Uterus (tissue), 3 donors: ENCODE measurements at regions not wholly inside any gene's neighbourhood (a gene's known extent, or its start where the extent isn't known, plus 50 kb on each side); places are given as distances from the start of the nearest gene placed in this dataset.

Experiments used
- DNase-seq, 2 donors: peaks; one replicate each; pipeline ENCODE4 v3.0.0-alpha.2; 2019 to 2020
- H3K27ac ChIP-seq, 2 donors: fragments of 200-600 bp; sonication (generic); 1 replicate in 1 of 2; 2 replicates in 1 of 2; pipeline ENCODE4 v1.5.1; 2016 to 2018
- H3K27me3 ChIP-seq, 2 donors: fragments of 200-600 bp; sonication (generic); one replicate each; pipeline ENCODE4 v1.5.1; 2018 to 2019; ENCODE audit warnings: control low read depth in 1 of 2
- H3K36me3 ChIP-seq, 2 donors: fragments of 200-600 bp; sonication (generic); one replicate each; pipeline ENCODE4 v1.5.1; 2019; ENCODE audit warnings: control low read depth in 1 of 2
- H3K4me1 ChIP-seq, 2 donors: fragments of 200-600 bp; sonication (generic); one replicate each; pipeline ENCODE4 v1.5.1; 2018 to 2019; ENCODE audit warnings: control low read depth in 1 of 2
- H3K4me3 ChIP-seq, 2 donors: fragments of 200-600 bp; sonication (generic); 1 replicate in 1 of 2; 2 replicates in 1 of 2; pipeline ENCODE4 v1.5.1; 2018 to 2019; ENCODE audit warnings: mild to moderate bottlenecking in 1 of 2
- H3K9me3 ChIP-seq, 2 donors: fragments of 200-600 bp; sonication (generic); one replicate each; pipeline ENCODE4 v1.5.1; 2019; ENCODE audit warnings: control low read depth in 1 of 2
- CTCF ChIP-seq, 4 experiments: fragments of 200-600 bp in 2 of 4; fragments of 450-650 bp in 2 of 4; sonication (generic) in 2 of 4; IDR thresholded peaks; one replicate each; pipeline ENCODE4 v1.5.1; 2016 to 2019; ENCODE audit warnings: antibody characterized with exemption in 4 of 4, mild to moderate bottlenecking in 2 of 4, moderate library complexity in 1 of 4
- POLR2A ChIP-seq, 2 donors: fragments of 450-650 bp; IDR thresholded peaks; one replicate each; pipeline ENCODE4 v1.6.1; 2016; ENCODE audit warnings: antibody characterized with exemption in 2 of 2, mild to moderate bottlenecking in 1 of 2, moderate library complexity in 1 of 2
- intact Hi-C: fragments of 100-400 bp; cut with DNase I; formaldehyde crosslinking; loops from one replicate; pipeline ENCODE4 v1.15.1; 2023; ENCODE audit warnings: low total_unique reads
- donor health status: DM: yes; HTN: yes; CAD: no.

GRCh38 chr2:118726821-118727220 lies 120.6 kb downstream of the EN1 start:
- no peak overlapping the region for H3K4me3 ChIP-seq
- no peaks in the 10 kb centered on the region for H3K4me1 ChIP-seq
- TF ChIP-seq POLR2A (IDR thresholded peaks at IDR 0.05), result no peak
- no peak for TF ChIP-seq CTCF (IDR thresholded peaks at IDR 0.05)
- H3K9me3 ChIP-seq, result no peaks in the 10 kb centered on the region
- H3K36me3 ChIP-seq, result no peaks in the 10 kb centered on the region
- H3K27ac ChIP-seq, result no peak overlapping the region
- intact Hi-C loops, result no loop called here
- H3K27me3 ChIP-seq, result no peaks in the 10 kb centered on the region
- no peak for DNase-seq

DNA sequence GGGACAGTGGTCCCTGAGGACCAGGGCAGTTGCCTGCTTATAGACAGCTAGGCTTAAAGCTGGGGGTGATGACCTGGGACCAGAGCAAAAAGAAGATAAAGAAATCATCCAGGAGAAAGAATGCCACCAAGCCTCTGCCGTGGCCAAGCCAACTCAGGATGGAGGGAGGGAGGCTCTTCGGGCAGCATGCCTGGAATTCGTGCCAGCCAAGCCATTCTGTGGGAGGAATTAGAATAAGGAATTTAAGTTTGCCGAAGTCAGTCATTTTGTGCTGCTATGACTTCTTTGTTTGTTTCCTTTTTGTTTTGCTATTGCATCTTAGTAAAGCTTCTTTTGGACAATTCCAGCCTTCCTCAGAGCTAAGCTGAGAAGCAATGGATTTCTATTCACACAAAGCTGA lies 124.1 kb downstream of the EN1 start:
- TF ChIP-seq POLR2A (IDR thresholded peaks at IDR 0.05) (no peak), CTCF (IDR thresholded peaks at IDR 0.05) (no peak)
- no peaks in the 10 kb centered on the region for H3K36me3 ChIP-seq

DNA sequence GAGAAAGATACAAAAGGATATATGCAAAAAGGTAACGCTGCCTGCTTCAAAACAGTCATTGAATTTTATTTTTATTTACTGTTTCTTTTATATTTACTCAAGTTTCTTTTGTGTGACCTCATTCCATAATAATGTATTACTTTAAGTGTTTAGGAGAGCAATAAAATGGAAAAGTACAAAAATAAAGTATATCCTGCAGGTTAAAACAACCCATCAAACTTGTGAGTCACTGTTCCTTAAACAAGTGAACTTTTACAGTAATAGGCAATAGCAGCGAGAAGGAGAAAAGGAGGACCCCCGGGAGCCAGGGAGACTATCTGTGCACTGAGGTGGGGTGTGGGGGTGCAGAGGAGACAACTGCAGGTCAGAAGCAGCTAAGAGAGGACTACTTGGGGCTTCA lies 124.5 kb downstream of the EN1 start:
- Histone ChIP-seq H3K27me3 (no peaks in the 10 kb centered on the region), H3K27ac (no peak overlapping the region), H3K4me1 (no peaks in the 10 kb centered on the region), H3K36me3 (no peaks in the 10 kb centered on the region), H3K4me3 (no peak overlapping the region), H3K9me3 (no peaks in the 10 kb centered on the region)
- no peak for DNase-seq
- TF ChIP-seq POLR2A (IDR thresholded peaks at IDR 0.05) (no peak), CTCF (IDR thresholded peaks at IDR 0.05) (no peak)
- intact Hi-C loops, result no loop called here

More for the DNA sequence above, 124.1 kb downstream of the EN1 start:
- no peaks in the 10 kb centered on the region for H3K9me3 ChIP-seq
- H3K27me3 ChIP-seq, result no peaks in the 10 kb centered on the region
- intact Hi-C loops, result no loop called here
- H3K4me3 ChIP-seq, result no peak overlapping the region
- H3K27ac ChIP-seq, result no peak overlapping the region
- H3K4me1 ChIP-seq, result no peaks in the 10 kb centered on the region
- DNase-seq, result no peak

DNA sequence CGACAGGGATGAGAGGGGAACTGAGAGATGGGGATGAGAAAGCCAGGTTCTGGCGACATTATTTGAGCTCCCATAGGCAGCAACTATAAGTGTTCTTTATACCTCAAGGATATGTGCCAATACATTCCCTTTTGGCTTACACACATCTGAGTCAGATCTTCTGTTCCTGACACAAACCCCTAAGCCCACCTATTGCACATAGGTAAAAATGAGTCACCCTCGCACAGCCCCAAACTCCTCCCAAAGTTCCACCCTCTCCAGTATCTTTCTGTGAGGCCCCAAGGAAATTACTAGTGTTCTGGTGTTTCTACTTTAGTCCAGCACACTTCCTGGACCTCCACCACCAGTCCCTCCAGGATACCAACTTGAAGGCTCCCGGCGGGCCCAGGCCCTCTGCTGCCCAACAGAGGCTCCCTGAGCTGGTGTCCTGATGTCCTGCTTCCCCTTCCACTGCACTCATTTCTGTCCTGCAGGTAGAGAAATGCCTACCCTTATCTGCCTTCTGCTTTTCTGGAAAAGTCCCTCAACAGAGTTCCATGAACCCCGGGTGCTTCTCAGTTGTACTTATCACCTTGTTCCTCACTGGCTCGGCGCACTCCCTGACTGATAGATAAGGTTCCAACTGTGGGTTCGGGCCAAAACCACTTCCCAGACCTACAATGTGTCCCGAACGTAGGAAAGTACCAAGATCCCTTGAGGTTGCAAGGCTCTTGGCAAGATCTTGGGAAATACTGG lies 125.5 kb downstream of the EN1 start:
- Histone ChIP-seq H3K27me3 (no peaks in the 10 kb centered on the region), H3K27ac (no peak overlapping the region), H3K4me1 (no peaks in the 10 kb centered on the region), H3K36me3 (no peaks in the 10 kb centered on the region), H3K4me3 (no peak overlapping the region), H3K9me3 (no peaks in the 10 kb centered on the region)
- no peak for TF ChIP-seq POLR2A (IDR thresholded peaks at IDR 0.05)
- TF ChIP-seq CTCF (IDR thresholded peaks at IDR 0.05), result no peak
- intact Hi-C loops, result no loop called here
- DNase-seq, result no peak

DNA sequence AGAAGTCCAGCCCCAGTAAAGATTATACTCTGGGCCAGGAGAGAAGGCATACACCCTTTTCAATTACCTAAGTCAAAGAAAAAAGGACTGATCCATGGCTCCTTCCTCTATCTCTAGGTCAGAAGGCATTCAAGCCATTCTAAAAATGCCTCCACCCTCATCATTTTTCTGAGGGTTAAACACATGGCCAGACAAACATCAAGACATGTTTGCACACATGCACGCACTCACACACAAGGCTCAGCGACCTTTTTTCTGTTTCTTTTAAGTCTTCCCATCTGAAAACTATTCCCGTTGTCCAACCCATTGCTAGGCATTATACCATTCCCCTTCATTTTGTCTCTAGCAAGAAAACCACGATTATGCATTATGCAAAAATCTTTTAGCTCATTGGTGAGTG lies 126.6 kb downstream of the EN1 start:
- H3K4me3 ChIP-seq, result no peak overlapping the region
- intact Hi-C loops, result no loop called here
- no peaks in the 10 kb centered on the region for H3K9me3 ChIP-seq
- DNase-seq, result no peak
- no peaks in the 10 kb centered on the region for H3K4me1 ChIP-seq
- no peaks in the 10 kb centered on the region for H3K36me3 ChIP-seq
- TF ChIP-seq CTCF (IDR thresholded peaks at IDR 0.05), result no peak
- no peak for TF ChIP-seq POLR2A (IDR thresholded peaks at IDR 0.05)
- no peaks in the 10 kb centered on the region for H3K27me3 ChIP-seq
- no peak overlapping the region for H3K27ac ChIP-seq
